Stimulated activated naive B cell treated with anti-CD40 and anti-IgM and Interleukin-4, amounts not matched to agents 10 μg/mL and 1 μg/mL and 100 μg/mL, for 72 hours (primary cell): ENCODE measurements at regions not wholly inside any gene's neighbourhood (a gene's known extent, or its start where the extent isn't known, plus 50 kb on each side); places are given as distances from the start of the nearest gene placed in this dataset.

Experiments used
- ATAC-seq, 2 donors: fragments of 150-1000 bp; cut with Tn5 transposase; replicated peaks; 2 replicates each; pipeline ENCODE4 v1.10.0; 2021; ENCODE audit warnings: moderate library complexity in 1 of 2
- DNase-seq: peaks from one replicate; pipeline ENCODE4 v3.0.0; 2021
- H3K27ac Mint-ChIP-seq: one replicate; pipeline ENCODE4 v1.8.0; 2022; ENCODE audit warnings: mild to moderate bottlenecking, mixed read lengths
- H3K27me3 Mint-ChIP-seq, 2 donors: one replicate each; pipeline ENCODE4 v1.8.0; 2022; ENCODE audit warnings: mixed read lengths in 2 of 2
- H3K36me3 Mint-ChIP-seq, 2 donors: one replicate each; pipeline ENCODE4 v1.8.0; 2022; ENCODE audit warnings: mixed read lengths in 2 of 2, mild to moderate bottlenecking in 1 of 2
- H3K4me1 Mint-ChIP-seq, 2 donors: one replicate each; pipeline ENCODE4 v1.8.0; 2022; ENCODE audit warnings: mixed read lengths in 2 of 2, mild to moderate bottlenecking in 1 of 2
- H3K4me3 Mint-ChIP-seq, 2 donors: one replicate each; pipeline ENCODE4 v1.8.0; 2022; ENCODE audit warnings: mild to moderate bottlenecking in 2 of 2, mixed read lengths in 2 of 2, moderate library complexity in 1 of 2
- H3K9me3 Mint-ChIP-seq, 2 donors: one replicate each; pipeline ENCODE4 v1.8.0; 2022; ENCODE audit warnings: mixed read lengths in 2 of 2, mild to moderate bottlenecking in 1 of 2

- ATAC-seq (no peak), DNase-seq (no peak)
- Mint-ChIP-seq H3K9me3 (no peaks in the 10 kb centered on the region), H3K4me3 (no peak overlapping the region), H3K36me3 (no peaks in the 10 kb centered on the region), H3K27ac (no peak overlapping the region), H3K27me3 (no peaks in the 10 kb centered on the region), H3K4me1 (no peaks in the 10 kb centered on the region)
Measured at GRCh38 chr1:198106011-198106410, 50.8 kb upstream of the NEK7 start.
